Liver (tissue), 8 donors: ENCODE measurements at regions not wholly inside any gene's neighbourhood (a gene's known extent, or its start where the extent isn't known, plus 50 kb on each side); places are given as distances from the start of the nearest gene placed in this dataset.

Source experiments
- DNase-seq: peaks from one replicate; pipeline ENCODE4 v3.0.0-alpha.2; 2017; ENCODE audit warnings: low spot score
- H3K27ac ChIP-seq, 2 donors: one replicate each; pipeline ENCODE4 v1.7.0; 2013; ENCODE audit warnings: inconsistent platforms in 2 of 2, low read length in 2 of 2, control low read depth in 1 of 2, low read depth in 1 of 2, mild to moderate bottlenecking in 1 of 2
- H3K27me3 ChIP-seq, 4 donors: one replicate each; pipeline versions ENCODE4 v1.6.1 to v1.7.0; 2013; ENCODE audit warnings: low read length in 3 of 4, inconsistent platforms in 1 of 4, mild to moderate bottlenecking in 1 of 4, moderate library complexity in 1 of 4; ENCODE audit not compliant: control insufficient read depth in 4 of 4, insufficient read depth in 4 of 4
- H3K36me3 ChIP-seq, 4 donors: one replicate each; pipeline versions ENCODE4 v1.6.1 to v1.7.0; 2013; ENCODE audit warnings: low read length in 3 of 4, mild to moderate bottlenecking in 3 of 4, low read depth in 1 of 4, moderate library complexity in 1 of 4; ENCODE audit not compliant: control insufficient read depth in 4 of 4, insufficient read depth in 3 of 4
- H3K4me1 ChIP-seq, 4 donors: one replicate each; pipeline versions ENCODE4 v1.6.1 to v1.7.0; 2013; ENCODE audit warnings: low read length in 3 of 4, mild to moderate bottlenecking in 3 of 4, moderate library complexity in 1 of 4; ENCODE audit not compliant: control insufficient read depth in 4 of 4, insufficient read depth in 4 of 4
- H3K4me3 ChIP-seq, 3 donors: one replicate each; pipeline versions ENCODE4 v1.6.1 to v1.7.0; 2013; ENCODE audit warnings: low read length in 3 of 3, control low read depth in 1 of 3, low read depth in 1 of 3, mild to moderate bottlenecking in 1 of 3
- H3K9ac ChIP-seq, 2 donors: one replicate each; pipeline ENCODE4 v1.7.0; 2013; ENCODE audit warnings: low read length in 2 of 2, mild to moderate bottlenecking in 2 of 2, moderate library complexity in 2 of 2, control low read depth in 1 of 2, low read depth in 1 of 2
- H3K9me3 ChIP-seq, 4 donors: one replicate each; pipeline versions ENCODE4 v1.6.1 to v1.7.0; 2013; ENCODE audit warnings: low read length in 3 of 4; ENCODE audit not compliant: control insufficient read depth in 4 of 4
- ATF3 ChIP-seq: IDR thresholded peaks from 2 replicates; pipeline ENCODE4 v1.6.1; 2016; ENCODE audit warnings: antibody characterized with exemption
- CTCF ChIP-seq: fragments of 150-350 bp; IDR thresholded peaks from 2 replicates; pipeline ENCODE4 v1.5.1; 2017; ENCODE audit warnings: improper control_type of control experiment, low read depth, low read length; ENCODE audit not compliant: missing input control
- FOXA1 ChIP-seq: IDR thresholded peaks from 2 replicates; pipeline ENCODE4 v1.6.1; 2016; ENCODE audit warnings: antibody characterized with exemption
- FOXA2 ChIP-seq: IDR thresholded peaks from 2 replicates; pipeline ENCODE4 v1.6.1; 2016; ENCODE audit warnings: antibody characterized with exemption
- GABPA ChIP-seq, 2 donors: IDR thresholded peaks in 1 of 2; conservative IDR thresholded peaks in 1 of 2; 2 replicates each; pipeline ENCODE4 v1.6.1; 2016; ENCODE audit warnings: antibody characterized with exemption in 2 of 2, mild to moderate bottlenecking in 1 of 2, moderate library complexity in 1 of 2
- HNF4A ChIP-seq, 2 donors: conservative IDR thresholded peaks; 2 replicates each; pipeline ENCODE4 v1.6.1; 2016; ENCODE audit warnings: antibody characterized with exemption in 2 of 2, mild to moderate bottlenecking in 2 of 2
- HNF4G ChIP-seq: IDR thresholded peaks from 2 replicates; pipeline ENCODE4 v1.6.1; 2016; ENCODE audit warnings: antibody characterized with exemption
- JUND ChIP-seq, 2 donors: IDR thresholded peaks; 2 replicates each; pipeline ENCODE4 v1.6.1; 2016; ENCODE audit warnings: antibody characterized with exemption in 2 of 2
- MAX ChIP-seq: IDR thresholded peaks from 2 replicates; pipeline ENCODE4 v1.6.1; 2016; ENCODE audit warnings: antibody characterized with exemption
- RAD21 ChIP-seq, 2 donors: IDR thresholded peaks; 2 replicates each; pipeline ENCODE4 v1.6.1; 2016; ENCODE audit warnings: antibody characterized with exemption in 2 of 2, mild to moderate bottlenecking in 2 of 2
- REST ChIP-seq: IDR thresholded peaks from 2 replicates; pipeline ENCODE4 v1.6.1; 2016; ENCODE audit warnings: antibody characterized with exemption, mild to moderate bottlenecking
- ZBTB33 ChIP-seq: IDR thresholded peaks from 2 replicates; pipeline ENCODE4 v1.6.1; 2016; ENCODE audit warnings: antibody characterized with exemption
- WGBS: extraction: QIAGEN DNeasy Blood & Tissue Kit; methylation state at CpG from one replicate; pipeline ENCODE4 v1.1.7; 2013; 5-methylcytosine and 5-hydroxymethylcytosine counted together
- donor health status: healthy.
- donor health status: healthy.
- donor health status: healthy.
- donor health status: healthy.
- donor health status: healthy.

- Histone ChIP-seq H3K4me1 (no peaks in the 10 kb centered on the region), H3K9me3 (no peaks in the 10 kb centered on the region), H3K4me3 (no peak overlapping the region), H3K27me3 (peaks cover 0 to 3% (median 0%) of the 10 kb centered on the region in 4 donors), H3K9ac (no peak overlapping the region), H3K27ac (no peak overlapping the region), H3K36me3 (no peaks in the 10 kb centered on the region)
- no peak for TF ChIP-seq GABPA (IDR thresholded peaks at IDR 0.05 in 1 of 2, conservative IDR thresholded peaks at IDR 0.05 in 1 of 2)
- no peak for TF ChIP-seq REST
- TF ChIP-seq ZBTB33 = no peak
- TF ChIP-seq HNF4A (conservative IDR thresholded peaks at IDR 0.05) = no peak
- TF ChIP-seq CTCF = no peak
- TF ChIP-seq FOXA2 = no peak
- no peak for TF ChIP-seq FOXA1
- no peak for TF ChIP-seq HNF4G
- TF ChIP-seq ATF3 = no peak
- no peak for TF ChIP-seq MAX
- DNase-seq = no peak
- WGBS = 81% methylated on average over 4 of the region's 4 CpGs
These were observed 226.1 kb downstream of the IRX2 start for GRCh38 chr5:2525351-2525750.

GRCh38 chr5:2524620-2525019, 226.9 kb downstream of the IRX2 start:
- TF ChIP-seq GABPA (IDR thresholded peaks at IDR 0.05 in 1 of 2, conservative IDR thresholded peaks at IDR 0.05 in 1 of 2) = no peak
- TF ChIP-seq REST = no peak
- TF ChIP-seq RAD21 (IDR thresholded peaks at IDR 0.05) = no peak
- TF ChIP-seq FOXA2 = no peak
- TF ChIP-seq JUND (IDR thresholded peaks at IDR 0.05) = no peak
- no peak for TF ChIP-seq CTCF
- no peak for TF ChIP-seq ATF3
- TF ChIP-seq FOXA1 = no peak
- 84% methylated on average over 13 of the region's 13 CpGs for WGBS
- H3K27me3 ChIP-seq = peaks cover 0 to 3% (median 0%) of the 10 kb centered on the region in 4 donors

More at GRCh38 chr5:2524620-2525019, 226.9 kb downstream of the IRX2 start:
- H3K9me3 ChIP-seq = no peaks in the 10 kb centered on the region
- DNase-seq = no peak
- H3K4me1 ChIP-seq = no peaks in the 10 kb centered on the region
- no peaks in the 10 kb centered on the region for H3K36me3 ChIP-seq
- no peak overlapping the region for H3K4me3 ChIP-seq
- no peak overlapping the region for H3K9ac ChIP-seq
- no peak overlapping the region for H3K27ac ChIP-seq
